Fibroblast of villous mesenchyme (primary cell): ENCODE measurements at regions not wholly inside any gene's neighbourhood (a gene's known extent, or its start where the extent isn't known, plus 50 kb on each side); places are given as distances from the start of the nearest gene placed in this dataset.

ENCODE experiments used
- DNase-seq: peaks from one replicate; pipeline ENCODE4 v3.0.0-alpha.2; 2010; ENCODE audit warnings: low read depth
- H3K4me3 ChIP-seq: 2 replicates; pipeline ENCODE4 v1.5.1; 2011; ENCODE audit warnings: low read depth, mild to moderate bottlenecking, low read length
- CTCF ChIP-seq: IDR thresholded peaks from 2 replicates; pipeline ENCODE4 v1.5.1; 2012; ENCODE audit warnings: low read depth, mild to moderate bottlenecking, low read length; ENCODE audit not compliant: insufficient read depth

DNA sequence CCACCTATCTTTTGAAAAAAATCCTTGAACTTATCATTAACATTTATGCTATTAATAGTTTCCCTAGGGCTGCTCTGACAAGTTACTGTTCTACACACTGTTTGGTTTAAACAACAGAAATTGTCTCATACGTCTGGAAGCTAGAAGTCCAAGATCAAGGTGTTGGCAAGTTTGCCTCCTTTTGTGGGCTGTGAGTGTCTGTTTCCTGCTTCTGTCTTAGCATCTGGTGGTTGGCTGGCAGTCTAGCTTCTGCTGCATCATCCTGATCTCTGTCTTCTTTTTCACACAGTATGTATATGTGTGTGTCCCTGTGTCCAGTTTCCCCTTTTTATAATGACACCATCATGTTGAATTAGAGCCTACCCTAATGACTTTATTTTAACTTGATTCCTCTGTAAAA lies 154.8 kb downstream of the RPS12 start:
- no peak overlapping the region for H3K4me3 ChIP-seq
- DNase-seq, result no peak
- no peak for TF ChIP-seq CTCF

DNA sequence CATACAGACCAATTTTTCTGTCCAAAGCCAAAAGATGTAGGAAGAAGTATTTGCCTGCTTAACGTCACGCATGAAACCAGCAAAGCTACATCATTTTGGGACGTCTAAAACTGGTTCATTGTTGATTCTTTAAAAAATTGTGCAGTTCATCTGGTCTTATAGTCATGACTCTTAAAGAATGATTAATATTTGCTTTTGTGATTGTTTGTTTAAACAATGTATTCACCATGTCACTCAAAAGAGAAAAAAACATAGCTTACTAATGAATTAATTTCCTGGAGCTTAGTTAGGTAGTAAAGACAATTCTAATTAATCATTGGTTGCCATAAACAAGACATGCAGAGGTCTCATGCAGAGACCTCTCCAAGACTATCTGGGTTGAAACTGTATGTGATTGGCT lies 157.3 kb downstream of the RPS12 start:
- no peak overlapping the region for H3K4me3 ChIP-seq
- no peak for DNase-seq
- no peak for TF ChIP-seq CTCF

DNA sequence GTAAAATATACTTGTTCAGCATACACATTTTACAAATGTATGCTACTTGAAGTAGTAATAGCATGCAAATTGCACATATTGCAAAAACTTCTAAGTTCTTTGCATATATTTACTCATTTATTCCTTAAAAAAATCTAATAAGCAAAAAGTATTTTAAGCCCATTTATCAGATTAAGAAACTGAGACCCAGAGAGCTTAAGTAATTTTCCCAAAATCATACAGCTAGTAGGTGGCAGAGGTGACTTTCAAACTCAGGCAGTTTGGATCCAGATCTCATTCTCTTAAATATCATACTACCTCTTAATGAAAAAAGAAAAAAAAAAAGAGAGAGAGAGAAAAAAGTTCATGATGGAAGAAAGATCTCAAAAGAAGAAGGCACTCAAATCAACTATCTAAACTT lies 157.9 kb downstream of the RPS12 start:
- no peak overlapping the region for H3K4me3 ChIP-seq
- no peak for TF ChIP-seq CTCF
- no peak for DNase-seq

DNA sequence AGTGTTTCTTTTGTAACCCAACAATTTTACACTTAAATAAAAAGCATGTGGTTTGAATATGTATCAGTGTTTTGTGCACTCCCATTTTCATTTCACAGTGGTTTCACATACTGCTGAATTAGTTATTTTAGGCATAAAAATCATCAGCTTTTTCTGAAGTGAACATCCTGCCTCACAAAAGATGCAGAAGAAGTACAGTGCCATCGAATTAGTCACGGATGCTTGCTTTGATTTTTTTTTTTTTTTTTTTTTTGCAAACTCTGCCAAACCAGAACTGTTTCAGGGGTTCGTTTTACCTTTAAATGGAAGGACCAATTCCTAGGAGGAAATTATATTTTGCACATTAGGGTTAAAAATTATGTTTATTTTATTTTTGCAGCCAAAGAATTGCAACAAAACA lies 158.6 kb downstream of the RPS12 start:
- no peak overlapping the region for H3K4me3 ChIP-seq
- DNase-seq, result no peak
- TF ChIP-seq CTCF, result no peak

DNA sequence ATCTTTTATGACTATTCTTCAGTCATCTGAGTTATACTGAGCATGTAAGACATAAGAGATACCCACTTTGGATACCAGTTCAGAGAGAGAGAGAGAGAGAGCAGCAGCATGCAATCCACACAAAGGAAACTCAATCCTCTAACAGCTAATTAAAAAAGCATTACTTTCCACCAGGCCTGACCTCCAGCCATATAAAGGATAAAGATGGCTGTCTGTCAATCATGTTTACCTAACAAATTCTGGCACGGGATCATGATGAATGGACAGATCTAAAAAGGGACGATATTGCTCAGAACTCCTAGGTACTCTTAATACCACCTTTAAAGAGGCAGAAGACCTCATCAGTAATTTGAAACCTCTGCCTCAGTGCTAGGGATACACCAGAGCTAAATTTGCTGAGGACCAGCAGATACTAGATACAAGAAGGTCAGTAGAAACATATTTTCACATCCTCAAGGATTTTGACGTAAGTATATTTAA lies 159.2 kb downstream of the RPS12 start:
- TF ChIP-seq CTCF, result no peak

GRCh38 chr6:132974122-132974521 lies 159.8 kb downstream of the RPS12 start:
- no peak overlapping the region for H3K4me3 ChIP-seq
- no peak for TF ChIP-seq CTCF

More for the DNA sequence above, 159.2 kb downstream of the RPS12 start:
- DNase-seq, result no peak
- no peak overlapping the region for H3K4me3 ChIP-seq

GRCh38 chr6:132977413-132977812 lies 163.0 kb downstream of the RPS12 start:
- DNase-seq, result no peak
- no peak overlapping the region for H3K4me3 ChIP-seq
- no peak for TF ChIP-seq CTCF

More at GRCh38 chr6:132974122-132974521, 159.8 kb downstream of the RPS12 start:
- DNase-seq, result no peak
